Chondrocyte (in vitro differentiated cells): ENCODE measurements at regions not wholly inside any gene's neighbourhood (a gene's known extent, or its start where the extent isn't known, plus 50 kb on each side); places are given as distances from the start of the nearest gene placed in this dataset.
A peak's percentile ranks its signal among the peaks of the same experiment; 100 is the strongest.

ENCODE experiments used
- DNase-seq: peaks from one replicate; pipeline ENCODE4 v3.0.0; 2021; ENCODE audit warnings: mixed read lengths, low spot score
- H3K27ac Mint-ChIP-seq: one replicate; pipeline ENCODE4 v1.8.0; 2021; ENCODE audit warnings: mild to moderate bottlenecking, moderate library complexity, mixed read lengths; ENCODE audit not compliant: unreplicated experiment
- H3K27me3 Mint-ChIP-seq: 2 replicates; pipeline ENCODE4 v1.8.0; 2021; ENCODE audit warnings: low read depth, mixed read lengths
- H3K36me3 Mint-ChIP-seq: 2 replicates; pipeline ENCODE4 v1.8.0; 2021; ENCODE audit warnings: low read depth, mixed read lengths
- H3K4me1 Mint-ChIP-seq: 2 replicates; pipeline ENCODE4 v1.8.0; 2021; ENCODE audit warnings: low read depth, mild to moderate bottlenecking, mixed read lengths
- H3K4me3 Mint-ChIP-seq: one replicate; pipeline ENCODE4 v1.8.0; 2021; ENCODE audit warnings: mild to moderate bottlenecking, moderate library complexity, mixed read lengths; ENCODE audit not compliant: unreplicated experiment
- H3K9me3 Mint-ChIP-seq: 2 replicates; pipeline ENCODE4 v1.8.0; 2021; ENCODE audit warnings: low read depth, mixed read lengths
- CTCF ChIP-seq: fragments of 200-600 bp; sonication (generic); IDR thresholded peaks from 2 replicates; pipeline ENCODE4 v1.5.0; 2021; ENCODE audit warnings: antibody characterized with exemption, mild to moderate bottlenecking, moderate library complexity

- no peak overlapping the region for H3K4me3 Mint-ChIP-seq
Measured at GRCh38 chr4:28378109-28378830, 1517.6 kb downstream of the STIM2 start.

GRCh38 chr4:28385801-28386200 is 1525.2 kb downstream of the STIM2 start:
- Mint-ChIP-seq H3K4me3 (no peak overlapping the region), H3K27me3 (no peaks in the 10 kb centered on the region), H3K27ac (no peak overlapping the region), H3K36me3 (peaks cover 2% of the 10 kb centered on the region), H3K9me3 (no peaks in the 10 kb centered on the region), H3K4me1 (no peaks in the 10 kb centered on the region)
- no peak for DNase-seq
- TF ChIP-seq CTCF: no peak

More at GRCh38 chr4:28378109-28378830, 1517.6 kb downstream of the STIM2 start:
- no peak for DNase-seq
- no peaks in the 10 kb centered on the region for H3K4me1 Mint-ChIP-seq
- no peaks in the 10 kb centered on the region for H3K9me3 Mint-ChIP-seq
- no peaks in the 10 kb centered on the region for H3K27me3 Mint-ChIP-seq
- TF ChIP-seq CTCF: peak; percentile 17
- no peak overlapping the region for H3K27ac Mint-ChIP-seq
- peaks cover 4% of the 10 kb centered on the region for H3K36me3 Mint-ChIP-seq

- H3K27ac Mint-ChIP-seq: no peak overlapping the region
- TF ChIP-seq CTCF: no peak
- H3K9me3 Mint-ChIP-seq: no peaks in the 10 kb centered on the region
- no peak for DNase-seq
- no peaks in the 10 kb centered on the region for H3K36me3 Mint-ChIP-seq
- H3K4me3 Mint-ChIP-seq: no peak overlapping the region
- H3K27me3 Mint-ChIP-seq: no peaks in the 10 kb centered on the region
- no peaks in the 10 kb centered on the region for H3K4me1 Mint-ChIP-seq
Measured at GRCh38 chr4:28386776-28387175, 1526.1 kb downstream of the STIM2 start.

- no peaks in the 10 kb centered on the region for H3K9me3 Mint-ChIP-seq
- no peaks in the 10 kb centered on the region for H3K27me3 Mint-ChIP-seq
- no peak for DNase-seq
- H3K4me3 Mint-ChIP-seq: no peak overlapping the region
- no peaks in the 10 kb centered on the region for H3K36me3 Mint-ChIP-seq
- TF ChIP-seq CTCF: no peak
- no peaks in the 10 kb centered on the region for H3K4me1 Mint-ChIP-seq
- no peak overlapping the region for H3K27ac Mint-ChIP-seq
Measured at GRCh38 chr4:28388471-28388870, 1527.8 kb downstream of the STIM2 start.

- no peak for DNase-seq
- no peak for TF ChIP-seq CTCF
- Mint-ChIP-seq H3K27me3 (no peaks in the 10 kb centered on the region), H3K36me3 (no peaks in the 10 kb centered on the region), H3K9me3 (peaks cover 3% of the 10 kb centered on the region), H3K4me3 (no peak overlapping the region), H3K4me1 (no peaks in the 10 kb centered on the region), H3K27ac (no peak overlapping the region)
Measured at GRCh38 chr4:28391877-28392276, 1531.2 kb downstream of the STIM2 start.
